ENCODE measurements at regions not wholly inside any gene's neighbourhood (a gene's known extent, or its start where the extent isn't known, plus 50 kb on each side); places are given as distances from the start of the nearest gene placed in this dataset.

DNA sequence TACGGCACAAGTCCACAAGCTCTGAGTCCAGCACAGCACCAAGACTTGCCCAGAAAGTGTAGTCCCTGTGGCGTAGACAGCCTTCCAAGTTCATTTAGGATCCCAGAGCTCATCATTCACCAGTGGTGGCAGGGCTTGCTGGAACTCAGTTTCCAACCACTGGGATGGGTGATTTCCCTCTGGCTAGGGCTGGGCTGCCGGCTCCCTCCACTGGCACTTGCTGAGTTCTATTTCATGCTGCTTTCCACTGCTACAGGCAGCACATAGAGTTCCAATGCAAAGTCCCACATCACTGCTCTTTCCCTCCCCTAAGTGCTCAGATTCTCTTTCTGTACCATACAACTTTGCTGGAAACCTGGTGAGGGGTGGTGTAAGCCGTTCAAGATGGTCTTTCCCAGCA, 510.3 kb upstream of the TMPRSS15 start:
- Histone ChIP-seq H3K27ac (no peak overlapping the region), H3K4me2 (no peak overlapping the region), H4K20me1 (no peaks in the 10 kb centered on the region), H3K27me3 (no peaks in the 10 kb centered on the region), H3K4me3 (no peak overlapping the region), H3K9ac (no peak overlapping the region), H3K36me3 (no peaks in the 10 kb centered on the region), H3K4me1 (no peaks in the 10 kb centered on the region), H3K9me3 (no peaks in the 10 kb centered on the region)
- no peak for TF ChIP-seq Cebpa-rat (IDR thresholded peaks at IDR 0.05)

DNA sequence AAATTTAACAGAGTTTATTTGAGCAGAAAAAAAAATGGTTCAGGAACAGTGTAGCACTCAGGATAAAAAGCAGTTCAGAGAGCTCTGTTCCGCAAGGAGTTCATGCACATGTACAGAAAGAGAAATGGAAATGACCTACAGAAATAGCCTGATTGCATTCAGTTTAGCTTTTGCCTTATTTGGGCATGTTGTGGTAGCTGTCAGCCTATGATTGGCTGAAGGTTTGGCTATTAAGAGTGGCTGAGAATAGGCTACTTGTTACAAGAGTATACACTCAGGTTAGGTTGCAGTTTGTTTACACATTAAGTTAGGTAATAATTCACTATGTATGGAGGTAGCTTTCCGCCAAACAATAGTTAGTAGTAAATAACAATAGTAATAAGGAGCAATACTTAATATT, 511.0 kb upstream of the TMPRSS15 start:
- TF ChIP-seq Cebpa-rat (IDR thresholded peaks at IDR 0.05) = no peak
- H3K9me3 ChIP-seq = no peaks in the 10 kb centered on the region

DNA sequence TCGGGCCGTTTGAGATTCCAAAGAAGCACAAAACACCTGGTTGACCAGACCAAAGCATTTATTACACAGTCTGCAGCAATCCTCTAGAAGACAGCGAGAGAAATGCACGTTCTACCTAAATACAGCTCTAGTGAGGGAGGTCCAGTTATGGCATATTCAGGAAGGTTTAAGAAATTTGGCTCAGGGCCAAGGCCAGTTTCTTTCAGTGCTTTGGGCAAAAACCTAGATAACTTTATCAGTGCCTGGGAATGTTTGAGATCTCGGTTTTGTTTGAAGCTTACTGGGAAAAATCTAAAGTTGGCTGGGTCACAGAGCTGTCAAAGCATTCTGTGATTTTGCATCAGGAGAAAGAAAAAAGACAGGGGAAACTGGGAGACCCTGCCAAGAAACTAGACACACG, 514.0 kb upstream of the TMPRSS15 start:
- no peak overlapping the region for H3K27ac ChIP-seq
- H4K20me1 ChIP-seq = no peaks in the 10 kb centered on the region
- H3K36me3 ChIP-seq = no peaks in the 10 kb centered on the region
- no peak overlapping the region for H3K4me2 ChIP-seq
- no peak for TF ChIP-seq Cebpa-rat (IDR thresholded peaks at IDR 0.05)
- H3K4me1 ChIP-seq = no peaks in the 10 kb centered on the region
- H3K4me3 ChIP-seq = no peak overlapping the region
- no peaks in the 10 kb centered on the region for H3K9me3 ChIP-seq
- no peak overlapping the region for H3K9ac ChIP-seq
- H3K27me3 ChIP-seq = no peaks in the 10 kb centered on the region

More for the DNA sequence above, 511.0 kb upstream of the TMPRSS15 start:
- no peaks in the 10 kb centered on the region for H3K36me3 ChIP-seq
- no peak overlapping the region for H3K4me3 ChIP-seq
- no peak overlapping the region for H3K27ac ChIP-seq
- H3K4me1 ChIP-seq = no peaks in the 10 kb centered on the region
- H3K9ac ChIP-seq = no peak overlapping the region
- H4K20me1 ChIP-seq = no peaks in the 10 kb centered on the region
- H3K4me2 ChIP-seq = no peak overlapping the region
- H3K27me3 ChIP-seq = no peaks in the 10 kb centered on the region

DNA sequence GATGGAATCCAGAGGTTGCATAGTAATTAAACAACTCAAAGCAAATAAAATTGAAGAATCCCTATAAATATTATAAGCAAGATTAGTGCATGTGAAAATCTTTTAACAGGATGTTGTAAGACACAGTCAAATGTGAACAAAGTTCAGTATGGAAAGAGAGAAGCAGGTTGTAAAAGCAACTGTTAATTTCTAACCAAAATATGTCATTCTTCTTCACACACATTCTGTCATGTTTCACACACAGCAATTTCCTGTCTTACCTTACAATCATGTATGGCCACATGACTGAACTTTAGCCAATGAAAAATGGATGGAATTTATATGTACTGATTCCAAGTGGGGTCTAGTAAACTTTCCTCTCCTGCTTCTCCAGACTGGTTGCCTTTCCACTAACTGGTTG, 527.7 kb upstream of the TMPRSS15 start:
- no peaks in the 10 kb centered on the region for H4K20me1 ChIP-seq
- no peaks in the 10 kb centered on the region for H3K36me3 ChIP-seq
- H3K9me3 ChIP-seq = no peaks in the 10 kb centered on the region
- no peak overlapping the region for H3K27ac ChIP-seq
- no peak overlapping the region for H3K4me3 ChIP-seq
- H3K9ac ChIP-seq = no peak overlapping the region
- H3K4me2 ChIP-seq = no peak overlapping the region
- TF ChIP-seq Cebpa-rat (IDR thresholded peaks at IDR 0.05) = no peak
- H3K27me3 ChIP-seq = no peaks in the 10 kb centered on the region
- H3K4me1 ChIP-seq = no peaks in the 10 kb centered on the region

DNA sequence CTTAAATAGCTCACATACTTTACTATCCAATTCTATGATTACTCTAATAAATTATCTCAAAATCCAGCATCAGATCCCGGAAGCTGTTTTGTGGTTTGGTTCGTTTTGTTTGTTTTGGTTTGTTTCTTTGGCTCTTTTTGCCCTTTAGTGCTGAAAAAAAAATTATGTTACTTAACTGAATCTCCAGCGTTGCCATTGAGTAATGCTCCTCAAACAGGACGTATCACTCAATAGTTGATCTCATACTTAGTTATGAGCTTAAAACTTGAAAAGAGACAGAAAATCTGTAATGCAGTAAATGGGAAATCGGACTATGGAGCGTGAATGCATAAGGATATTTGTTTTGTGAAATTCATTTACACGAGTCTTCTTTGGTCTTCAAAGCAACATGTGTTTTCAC, 533.8 kb upstream of the TMPRSS15 start:
- Histone ChIP-seq H3K9me3 (no peaks in the 10 kb centered on the region), H3K27me3 (no peaks in the 10 kb centered on the region), H4K20me1 (no peaks in the 10 kb centered on the region), H3K4me2 (no peak overlapping the region), H3K27ac (no peak overlapping the region), H3K4me3 (no peak overlapping the region), H3K9ac (no peak overlapping the region), H3K36me3 (no peaks in the 10 kb centered on the region), H3K4me1 (no peaks in the 10 kb centered on the region)
- no peak for TF ChIP-seq Cebpa-rat (IDR thresholded peaks at IDR 0.05)

DNA sequence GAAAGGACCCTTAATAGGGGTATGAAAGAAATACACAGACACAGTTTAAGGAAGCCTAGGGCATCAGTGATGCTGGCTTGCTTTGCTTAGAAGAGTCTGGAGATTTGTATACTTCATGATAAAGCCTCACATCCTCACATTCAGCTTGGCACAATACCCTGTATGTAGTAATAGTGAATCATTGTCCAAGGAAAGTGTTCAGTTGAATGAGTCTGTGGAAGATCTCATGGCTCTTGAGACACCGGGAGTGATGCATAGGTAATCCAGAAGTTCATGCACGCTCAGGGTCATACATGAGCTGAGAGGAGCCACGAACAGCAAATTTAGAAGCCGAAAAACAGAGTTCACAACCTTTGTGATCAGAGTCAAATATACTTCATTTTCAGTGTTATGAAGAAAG, 537.2 kb upstream of the TMPRSS15 start:
- Histone ChIP-seq H3K27ac (no peak overlapping the region), H3K9me3 (no peaks in the 10 kb centered on the region), H3K36me3 (no peaks in the 10 kb centered on the region), H3K27me3 (no peaks in the 10 kb centered on the region), H3K4me3 (no peak overlapping the region), H3K4me2 (no peak overlapping the region), H4K20me1 (no peaks in the 10 kb centered on the region), H3K4me1 (no peaks in the 10 kb centered on the region), H3K9ac (no peak overlapping the region)
- no peak for TF ChIP-seq Cebpa-rat (IDR thresholded peaks at IDR 0.05)

DNA sequence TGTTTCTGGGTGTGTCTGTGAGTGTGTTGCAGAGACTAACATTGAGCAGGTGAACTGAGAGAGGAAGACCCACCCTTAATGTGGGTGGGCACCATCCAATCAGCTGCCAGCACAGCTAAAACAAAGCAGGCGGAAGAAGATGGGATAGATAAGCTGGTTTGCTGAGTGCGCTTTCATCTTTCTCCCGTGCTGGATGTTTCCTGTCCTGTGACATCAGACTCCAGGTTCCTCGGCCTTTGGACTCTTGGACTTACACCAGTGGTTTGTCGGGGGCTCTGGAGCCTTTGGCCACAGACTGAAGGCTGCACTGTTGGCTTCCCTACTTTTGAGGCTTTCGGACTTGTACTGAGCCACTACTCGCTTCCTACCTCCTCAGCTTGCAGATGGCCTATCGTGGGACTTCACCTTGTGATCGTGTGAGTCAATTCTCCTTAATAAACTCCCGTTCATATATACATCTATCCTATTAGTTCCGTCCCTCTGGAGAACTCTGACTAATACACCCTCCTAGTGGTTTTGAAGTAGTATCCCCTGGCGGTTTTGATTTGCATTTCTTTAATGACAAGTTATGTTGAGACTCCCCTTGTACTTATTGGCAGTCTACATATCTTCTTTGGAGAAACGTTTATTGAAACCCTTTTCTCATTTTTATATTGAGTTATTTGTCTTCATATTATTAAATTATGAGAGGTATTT, 546.6 kb upstream of the TMPRSS15 start:
- H3K27me3 ChIP-seq = no peaks in the 10 kb centered on the region
- H3K4me1 ChIP-seq = no peaks in the 10 kb centered on the region
- no peak for TF ChIP-seq Cebpa-rat (IDR thresholded peaks at IDR 0.05)
- H4K20me1 ChIP-seq = no peaks in the 10 kb centered on the region
- no peak overlapping the region for H3K27ac ChIP-seq
- H3K4me3 ChIP-seq = no peak overlapping the region
- no peak overlapping the region for H3K9ac ChIP-seq
- H3K9me3 ChIP-seq = no peaks in the 10 kb centered on the region
- H3K4me2 ChIP-seq = no peak overlapping the region
- H3K36me3 ChIP-seq = no peaks in the 10 kb centered on the region

DNA sequence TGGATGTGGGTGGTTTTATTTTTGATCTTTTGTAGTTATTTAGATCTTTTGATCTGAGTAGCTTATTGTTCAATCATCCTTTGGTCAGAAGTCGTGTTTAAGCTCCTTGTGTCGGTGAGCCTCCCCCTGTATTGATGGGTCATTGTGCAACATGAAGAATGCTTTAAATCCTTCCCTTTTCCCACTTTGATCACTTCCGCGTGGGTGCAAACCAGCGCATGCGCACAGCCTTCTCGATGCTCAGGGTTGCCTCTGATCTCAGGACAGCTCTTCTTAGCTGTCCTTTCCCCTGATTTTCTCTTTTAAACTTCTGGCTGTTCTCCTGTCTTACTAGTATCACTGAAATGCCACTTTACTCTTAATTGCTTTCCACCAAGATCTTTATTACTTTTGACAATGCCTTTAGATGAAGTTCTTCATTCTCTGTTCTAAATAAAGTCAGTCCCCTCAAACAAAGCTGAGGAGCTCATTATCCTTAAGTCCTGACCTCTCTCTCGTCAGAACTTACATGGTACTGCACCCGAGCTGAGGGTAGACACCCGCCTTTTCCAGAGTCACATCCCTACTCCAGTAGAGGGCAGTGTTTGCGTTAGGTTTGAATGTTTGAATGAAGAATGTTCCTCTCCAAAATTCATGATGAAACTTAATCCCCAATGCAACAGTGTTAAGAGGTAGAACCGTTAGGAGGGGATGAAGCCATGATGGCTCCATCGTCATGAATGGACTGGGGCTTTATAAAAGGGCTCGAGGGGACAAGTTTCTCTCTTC, 547.9 kb upstream of the TMPRSS15 start:
- no peaks in the 10 kb centered on the region for H3K27me3 ChIP-seq
- H3K4me3 ChIP-seq = no peak overlapping the region
- no peaks in the 10 kb centered on the region for H4K20me1 ChIP-seq
- no peak overlapping the region for H3K27ac ChIP-seq
- no peak overlapping the region for H3K9ac ChIP-seq
- H3K4me1 ChIP-seq = no peaks in the 10 kb centered on the region
- no peak for TF ChIP-seq Cebpa-rat (IDR thresholded peaks at IDR 0.05)
- H3K9me3 ChIP-seq = no peaks in the 10 kb centered on the region
- H3K4me2 ChIP-seq = no peak overlapping the region
- no peaks in the 10 kb centered on the region for H3K36me3 ChIP-seq

DNA sequence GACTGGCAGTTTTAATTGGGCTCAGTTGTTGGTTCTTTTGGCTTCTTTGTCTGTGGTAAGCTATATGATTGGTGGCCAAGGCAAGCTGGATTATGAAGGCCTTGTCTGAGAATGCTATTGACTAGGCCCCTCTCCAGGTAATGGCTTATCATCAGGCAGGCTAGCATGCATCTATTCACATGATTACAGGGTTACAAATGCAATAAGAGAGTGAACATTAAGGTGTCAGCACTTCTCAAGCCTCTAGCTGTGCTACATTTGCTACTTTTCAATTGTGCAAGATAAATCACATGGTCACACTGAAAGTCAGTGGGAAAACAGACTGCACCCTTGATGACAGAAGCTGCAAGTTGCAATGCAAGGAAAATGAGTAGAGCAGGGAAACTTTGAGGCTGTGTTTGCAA, 550.9 kb upstream of the TMPRSS15 start:
- Histone ChIP-seq H3K27ac (no peak overlapping the region), H3K4me1 (no peaks in the 10 kb centered on the region), H4K20me1 (no peaks in the 10 kb centered on the region), H3K9me3 (no peaks in the 10 kb centered on the region), H3K36me3 (no peaks in the 10 kb centered on the region), H3K4me3 (no peak overlapping the region), H3K4me2 (no peak overlapping the region), H3K27me3 (no peaks in the 10 kb centered on the region), H3K9ac (no peak overlapping the region)
- TF ChIP-seq Cebpa-rat (IDR thresholded peaks at IDR 0.05) = no peak

DNA sequence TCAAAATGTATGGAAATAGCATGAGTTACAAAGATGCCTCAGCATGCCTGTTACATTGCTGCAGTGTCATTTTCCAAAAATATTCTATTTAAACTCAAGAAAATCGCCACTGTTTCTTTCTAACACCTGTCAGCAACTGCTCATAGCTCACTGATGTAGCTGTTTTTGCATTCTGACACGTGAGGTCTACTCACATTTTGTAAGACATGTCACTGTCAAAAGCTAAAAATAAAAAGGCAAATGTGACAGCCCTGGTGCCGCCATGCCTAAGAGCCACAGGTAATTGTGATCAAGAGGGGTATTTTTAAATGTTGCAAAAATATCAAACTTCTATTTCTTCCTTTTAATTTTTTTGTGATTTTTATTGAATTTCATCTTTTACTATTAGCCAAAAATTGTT, 556.2 kb upstream of the TMPRSS15 start:
- no peaks in the 10 kb centered on the region for H3K27me3 ChIP-seq
- no peak for TF ChIP-seq Cebpa-rat (IDR thresholded peaks at IDR 0.05)

More for the DNA sequence above, 556.2 kb upstream of the TMPRSS15 start:
- no peaks in the 10 kb centered on the region for H4K20me1 ChIP-seq
- no peak overlapping the region for H3K4me3 ChIP-seq
- H3K9me3 ChIP-seq = no peaks in the 10 kb centered on the region
- H3K4me2 ChIP-seq = no peak overlapping the region
- no peak overlapping the region for H3K27ac ChIP-seq
- no peaks in the 10 kb centered on the region for H3K4me1 ChIP-seq
- no peaks in the 10 kb centered on the region for H3K36me3 ChIP-seq
- no peak overlapping the region for H3K9ac ChIP-seq
